OCI-LY1 (cell line): ENCODE measurements at regions not wholly inside any gene's neighbourhood (a gene's known extent, or its start where the extent isn't known, plus 50 kb on each side); places are given as distances from the start of the nearest gene placed in this dataset.

ENCODE experiments used
- CTCF ChIP-seq: fragments of 200-600 bp; sonication (generic), shearing (Covaris generic); IDR thresholded peaks from 2 replicates; pipeline ENCODE4 v1.5.1; 2017; ENCODE audit warnings: mild to moderate bottlenecking, antibody characterized with exemption, low read length, moderate library complexity, mixed read lengths
- EZH2 ChIP-seq: fragments of 200-600 bp; sonication (generic), shearing (Covaris generic); IDR thresholded peaks from 2 replicates; pipeline ENCODE4 v1.8.0; 2017; ENCODE audit warnings: borderline replicate concordance, mixed run types, mild to moderate bottlenecking, antibody characterized with exemption, low read length, moderate library complexity, mixed read lengths

GRCh38 chr17:43334738-43335402, 63.9 kb upstream of the ARL4D start:
- TF ChIP-seq EZH2 (no peak), CTCF (no peak)
